CD14-positive monocyte (primary cell): ENCODE measurements at regions not wholly inside any gene's neighbourhood (a gene's known extent, or its start where the extent isn't known, plus 50 kb on each side); places are given as distances from the start of the nearest gene placed in this dataset.

Experiments
- DNase-seq, 3 donors: peaks; one replicate each; pipeline ENCODE4 v3.0.0-alpha.2; 2011 to 2022
- H2AFZ ChIP-seq: 2 replicates; pipeline ENCODE4 v1.6.0; 2012; ENCODE audit warnings: mild to moderate bottlenecking, low read depth, low read length, inconsistent platforms; ENCODE audit not compliant: insufficient read depth, poor library complexity, severe bottlenecking
- H3K27ac ChIP-seq, 2 donors: 1 replicate in 1 of 2; 2 replicates in 1 of 2; pipeline ENCODE4 v1.5.1; 2012 to 2013; ENCODE audit warnings: low read length in 2 of 2, control low read depth in 1 of 2, inconsistent platforms in 1 of 2, low read depth in 1 of 2, mild to moderate bottlenecking in 1 of 2
- H3K27me3 ChIP-seq, 2 donors: one replicate each; pipeline versions ENCODE4 v1.6.0 to v1.6.1; 2011 to 2013; ENCODE audit warnings: low read length in 2 of 2; ENCODE audit not compliant: control insufficient read depth in 2 of 2, insufficient read depth in 2 of 2
- H3K36me3 ChIP-seq, 2 donors: replicated peaks in 1 of 2; 1 replicate in 1 of 2; 2 replicates in 1 of 2; pipeline versions ENCODE4 v1.5.1 to v1.6.1; 2012 to 2013; ENCODE audit warnings: low read length in 2 of 2, control low read depth in 1 of 2, inconsistent platforms in 1 of 2, mild to moderate bottlenecking in 1 of 2; ENCODE audit not compliant: insufficient read depth in 2 of 2, control insufficient read depth in 1 of 2
- H3K4me1 ChIP-seq, 2 donors: 1 replicate in 1 of 2; 2 replicates in 1 of 2; pipeline versions ENCODE4 v1.5.1 to v1.6.1; 2012 to 2013; ENCODE audit warnings: low read length in 2 of 2, control low read depth in 1 of 2, inconsistent platforms in 1 of 2, mild to moderate bottlenecking in 1 of 2, moderate library complexity in 1 of 2; ENCODE audit not compliant: insufficient read depth in 2 of 2, control insufficient read depth in 1 of 2
- H3K4me2 ChIP-seq: replicated peaks from 2 replicates; pipeline ENCODE3; 2012; ENCODE audit warnings: low read length, moderate library complexity, mild to moderate bottlenecking; ENCODE audit not compliant: poor library complexity, severe bottlenecking; ENCODE audit errors: extremely low read depth
- H3K4me3 ChIP-seq, 3 experiments: fragments of 200-600 bp in 1 of 3; sonication (generic) in 1 of 3; replicated peaks in 1 of 3; 1 replicate in 2 of 3; 2 replicates in 1 of 3; pipeline ENCODE4 v1.5.1; 2011 to 2013; ENCODE audit warnings: low read length in 3 of 3, mild to moderate bottlenecking in 3 of 3, control low read depth in 2 of 3, low read depth in 2 of 3, inconsistent platforms in 1 of 3, moderate library complexity in 1 of 3
- H3K79me2 ChIP-seq: 2 replicates; pipeline ENCODE4 v1.6.0; 2012; ENCODE audit warnings: mild to moderate bottlenecking, control low read depth, inconsistent platforms, low read length, moderate library complexity; ENCODE audit not compliant: insufficient read depth
- H3K9ac ChIP-seq: 2 replicates; pipeline ENCODE4 v1.6.0; 2017; ENCODE audit warnings: low read length, mild to moderate bottlenecking; ENCODE audit not compliant: insufficient read depth, poor library complexity, severe bottlenecking
- H3K9me3 ChIP-seq, 2 donors: replicated peaks in 1 of 2; 1 replicate in 1 of 2; 2 replicates in 1 of 2; pipeline versions ENCODE4 v1.5.1 to v1.6.1; 2012 to 2013; ENCODE audit warnings: low read length in 2 of 2, control low read depth in 1 of 2; ENCODE audit not compliant: control insufficient read depth in 1 of 2, insufficient read depth in 1 of 2
- H4K20me1 ChIP-seq: 2 replicates; pipeline ENCODE4 v1.6.0; 2012; ENCODE audit warnings: mild to moderate bottlenecking, low read length, control low read depth, moderate library complexity; ENCODE audit not compliant: insufficient read depth
- H3K27ac Mint-ChIP-seq, 7 donors: one replicate each; pipeline ENCODE4 v1.8.0; 2020; ENCODE audit warnings: mild to moderate bottlenecking in 7 of 7, mixed read lengths in 7 of 7, moderate library complexity in 6 of 7, inconsistent platforms in 2 of 7
- H3K27me3 Mint-ChIP-seq, 3 donors: one replicate each; pipeline ENCODE4 v1.8.0; 2021 to 2022; ENCODE audit warnings: low read depth in 3 of 3, mild to moderate bottlenecking in 3 of 3, mixed read lengths in 3 of 3, moderate library complexity in 3 of 3, inconsistent platforms in 1 of 3
- H3K36me3 Mint-ChIP-seq, 2 donors: one replicate each; pipeline ENCODE4 v1.8.0; 2020; ENCODE audit warnings: mixed read lengths in 2 of 2, inconsistent platforms in 1 of 2, mild to moderate bottlenecking in 1 of 2
- H3K4me1 Mint-ChIP-seq: one replicate; pipeline ENCODE4 v1.8.0; 2020; ENCODE audit warnings: mild to moderate bottlenecking, mixed read lengths
- H3K4me3 Mint-ChIP-seq, 2 donors: one replicate each; pipeline ENCODE4 v1.8.0; 2020; ENCODE audit warnings: mild to moderate bottlenecking in 2 of 2, mixed read lengths in 2 of 2, moderate library complexity in 1 of 2
- H3K9me3 Mint-ChIP-seq, 7 donors: one replicate each; pipeline ENCODE4 v1.8.0; 2020 to 2022; ENCODE audit warnings: mixed read lengths in 7 of 7, mild to moderate bottlenecking in 6 of 7, moderate library complexity in 6 of 7, inconsistent platforms in 2 of 7
- CTCF ChIP-seq: fragments of 200-600 bp; IDR thresholded peaks from one replicate; pipeline ENCODE4 v1.8.0; 2022; ENCODE audit warnings: antibody characterized with exemption, mild to moderate bottlenecking
- WGBS: methylation state at CpG from one replicate; pipeline ENCODE4 v1.1.5; 2013; ENCODE audit warnings: missing lambda C conversion rate; ENCODE audit not compliant: insufficient coverage; 5-methylcytosine and 5-hydroxymethylcytosine counted together
- intact Hi-C, 2 donors: fragments of 100-400 bp; cut with micrococcal nuclease; formaldehyde crosslinking; loops; one replicate each; pipeline versions ENCODE4 v1.15.0 to v1.15.1; 2023

DNA sequence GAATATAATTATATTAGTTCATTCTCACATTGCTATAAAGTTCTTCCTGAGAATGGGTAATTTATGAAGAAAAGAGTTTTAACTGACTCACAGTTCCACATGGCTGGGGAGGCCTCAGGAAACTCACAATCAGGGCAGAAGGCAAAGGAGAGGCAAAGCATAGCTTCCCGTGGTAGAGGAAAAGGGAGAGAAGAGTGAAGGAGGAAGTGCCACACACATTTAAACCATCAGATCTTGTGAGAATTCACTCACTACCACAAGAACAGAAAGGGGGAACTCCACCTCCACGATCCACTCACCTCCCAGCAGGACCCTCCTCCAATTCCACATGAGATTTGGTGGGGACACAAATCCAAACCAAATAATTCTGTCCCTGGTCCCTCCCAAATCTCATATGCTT is 773.4 kb upstream of the INTU start:
- intact Hi-C loops: no loop called here

DNA sequence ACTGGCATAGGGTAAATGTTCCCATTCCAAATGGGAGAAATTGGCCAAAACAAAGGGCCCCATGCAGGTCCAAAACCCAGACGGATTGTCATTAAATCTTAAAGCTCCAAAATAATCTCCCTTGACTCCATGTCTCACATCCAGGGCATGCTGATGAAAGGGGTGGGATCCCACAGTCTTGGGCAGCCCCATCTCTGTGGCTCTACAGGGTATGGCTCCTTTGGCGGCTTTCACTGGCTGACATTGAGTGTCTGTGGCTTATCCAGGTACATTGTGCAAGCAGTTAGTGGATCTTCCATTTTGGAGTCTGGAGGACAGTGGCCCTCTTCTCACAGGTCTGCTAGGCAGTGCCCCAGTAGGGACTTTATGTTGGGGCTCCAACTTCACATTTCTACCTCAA is 772.9 kb upstream of the INTU start:
- H3K27ac ChIP-seq: no peak overlapping the region
- H3K9ac ChIP-seq: no peak overlapping the region
- no peak overlapping the region for H2AFZ ChIP-seq
- H3K4me3 ChIP-seq: no peak overlapping the region
- H3K79me2 ChIP-seq: no peaks in the 10 kb centered on the region
- H3K4me1 ChIP-seq: no peaks in the 10 kb centered on the region
- intact Hi-C loops: no loop called here
- Mint-ChIP-seq H3K9me3 (peaks cover under 1 to 11% (median 5%) of the 10 kb centered on the region in 7 donors), H3K4me3 (no peak overlapping the region), H3K4me1 (no peaks in the 10 kb centered on the region), H3K27me3 (no peaks in the 10 kb centered on the region), H3K27ac (no peak overlapping the region), H3K36me3 (no peaks in the 10 kb centered on the region)
- no peak for DNase-seq
- H3K36me3 ChIP-seq: no peaks in the 10 kb centered on the region
- no peaks in the 10 kb centered on the region for H3K27me3 ChIP-seq
- 90% methylated on average over 1 of the region's 2 CpGs for WGBS
- TF ChIP-seq CTCF: no peak
- H3K4me2 ChIP-seq: no peak overlapping the region
- no peaks in the 10 kb centered on the region for H4K20me1 ChIP-seq
- peaks cover 0 to 5% of the 10 kb centered on the region in 2 donors for H3K9me3 ChIP-seq

More for the DNA sequence above, 773.4 kb upstream of the INTU start:
- H3K27ac ChIP-seq: no peak overlapping the region
- H3K4me2 ChIP-seq: no peak overlapping the region
- DNase-seq: no peak
- no peak for TF ChIP-seq CTCF
- H3K79me2 ChIP-seq: no peaks in the 10 kb centered on the region
- WGBS: 38% methylated on average over 1 of the region's 2 CpGs
- no peaks in the 10 kb centered on the region for H3K36me3 ChIP-seq
- peaks cover 2 to 11% (median 5%) of the 10 kb centered on the region in 7 donors for H3K9me3 Mint-ChIP-seq
- no peaks in the 10 kb centered on the region for H4K20me1 ChIP-seq
- H3K36me3 Mint-ChIP-seq: no peaks in the 10 kb centered on the region
- peaks cover 0 to 5% of the 10 kb centered on the region in 2 donors for H3K9me3 ChIP-seq
- no peaks in the 10 kb centered on the region for H3K4me1 ChIP-seq
- no peak overlapping the region for H3K4me3 Mint-ChIP-seq
- H3K27me3 Mint-ChIP-seq: no peaks in the 10 kb centered on the region
- no peak overlapping the region for H3K9ac ChIP-seq
- H3K4me3 ChIP-seq: no peak overlapping the region
- H2AFZ ChIP-seq: no peak overlapping the region
- peak overlapping the region in 1 of 7 donors; percentile 28 for H3K27ac Mint-ChIP-seq
- H3K4me1 Mint-ChIP-seq: no peaks in the 10 kb centered on the region
- H3K27me3 ChIP-seq: no peaks in the 10 kb centered on the region
